ENCODE measurements at regions not wholly inside any gene's neighbourhood (a gene's known extent, or its start where the extent isn't known, plus 50 kb on each side); places are given as distances from the start of the nearest gene placed in this dataset.

DNA sequence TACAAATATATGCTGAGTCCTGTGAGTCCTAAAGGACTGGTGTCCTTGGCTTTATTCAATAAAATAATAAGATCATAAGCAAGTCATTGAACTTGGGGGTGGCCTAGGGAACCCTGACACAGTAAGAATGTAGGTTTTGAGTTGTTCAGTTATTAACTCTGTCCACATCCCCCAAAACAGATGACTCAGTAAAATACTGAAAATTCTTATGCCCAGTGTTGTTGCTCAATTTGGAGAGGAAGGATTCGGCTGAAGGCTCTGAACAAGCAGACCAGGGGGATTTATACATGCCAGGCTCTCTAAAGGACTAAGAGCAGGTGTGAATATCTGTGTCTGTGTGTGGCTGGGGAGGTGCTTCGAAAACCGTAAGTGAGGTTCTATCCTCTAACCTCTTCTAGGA, 173.7 kb downstream of the RMI1 start:
- TF ChIP-seq, protein P1, sequence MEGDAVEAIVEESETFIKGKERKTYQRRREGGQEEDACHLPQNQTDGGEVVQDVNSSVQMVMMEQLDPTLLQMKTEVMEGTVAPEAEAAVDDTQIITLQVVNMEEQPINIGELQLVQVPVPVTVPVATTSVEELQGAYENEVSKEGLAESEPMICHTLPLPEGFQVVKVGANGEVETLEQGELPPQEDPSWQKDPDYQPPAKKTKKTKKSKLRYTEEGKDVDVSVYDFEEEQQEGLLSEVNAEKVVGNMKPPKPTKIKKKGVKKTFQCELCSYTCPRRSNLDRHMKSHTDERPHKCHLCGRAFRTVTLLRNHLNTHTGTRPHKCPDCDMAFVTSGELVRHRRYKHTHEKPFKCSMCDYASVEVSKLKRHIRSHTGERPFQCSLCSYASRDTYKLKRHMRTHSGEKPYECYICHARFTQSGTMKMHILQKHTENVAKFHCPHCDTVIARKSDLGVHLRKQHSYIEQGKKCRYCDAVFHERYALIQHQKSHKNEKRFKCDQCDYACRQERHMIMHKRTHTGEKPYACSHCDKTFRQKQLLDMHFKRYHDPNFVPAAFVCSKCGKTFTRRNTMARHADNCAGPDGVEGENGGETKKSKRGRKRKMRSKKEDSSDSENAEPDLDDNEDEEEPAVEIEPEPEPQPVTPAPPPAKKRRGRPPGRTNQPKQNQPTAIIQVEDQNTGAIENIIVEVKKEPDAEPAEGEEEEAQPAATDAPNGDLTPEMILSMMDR (conservative IDR thresholded peaks at IDR 0.05) = no peak
- H3K27ac ChIP-seq = no peak overlapping the region

DNA sequence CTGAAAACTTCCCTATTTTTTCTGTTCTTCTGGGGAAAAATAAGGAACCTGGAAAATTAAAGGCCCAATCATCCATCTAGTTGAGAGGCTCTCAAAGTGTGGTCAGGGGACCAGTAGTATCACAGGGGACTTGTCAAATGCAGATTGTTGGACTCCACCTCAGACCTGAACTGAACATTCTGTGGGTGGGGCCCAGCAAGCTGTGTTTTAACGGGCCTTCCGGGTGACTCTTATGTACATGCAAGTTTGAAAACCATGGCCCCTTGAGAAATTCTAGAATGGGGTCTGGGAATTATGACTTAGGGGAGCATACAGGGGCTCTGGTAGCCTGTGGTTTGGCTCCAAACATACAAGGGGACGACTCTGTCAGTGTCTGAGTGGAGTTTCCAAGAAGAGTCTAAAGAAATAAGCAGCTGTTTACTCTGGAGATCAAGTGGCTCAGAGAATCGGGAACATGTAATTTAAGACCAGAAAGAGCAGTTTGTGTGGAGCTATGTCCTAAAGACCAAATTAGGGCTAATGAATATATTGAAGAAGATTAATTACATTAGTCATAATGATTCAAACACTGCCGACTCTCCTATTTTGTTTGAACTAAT, 177.4 kb downstream of the SLC28A3 start:
- TF ChIP-seq, protein P1 (conservative IDR thresholded peaks at IDR 0.05) = no peak
- no peak overlapping the region for H3K27ac ChIP-seq

DNA sequence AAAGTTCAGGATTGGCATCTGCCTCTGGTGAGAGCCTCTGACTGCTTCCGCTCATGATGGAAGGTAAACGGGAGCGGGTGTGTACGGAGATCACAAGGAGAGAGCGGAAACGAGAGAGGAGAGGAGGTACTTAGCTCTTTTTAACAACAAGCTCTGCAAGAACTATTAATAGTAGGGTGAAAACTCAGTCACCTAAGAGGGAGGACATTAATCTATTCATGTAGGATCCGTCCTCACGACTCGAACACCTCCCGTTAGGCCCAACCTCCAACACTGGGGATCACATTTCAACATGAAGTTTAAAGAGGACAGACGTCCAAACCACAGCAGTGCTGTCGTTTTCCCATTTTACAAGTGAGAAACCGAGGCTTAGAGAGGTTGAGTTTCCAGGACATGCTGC, 173.7 kb downstream of the SLC28A3 start:
- TF ChIP-seq, protein P1 (conservative IDR thresholded peaks at IDR 0.05) = no peak
- H3K27ac ChIP-seq = no peak overlapping the region

DNA sequence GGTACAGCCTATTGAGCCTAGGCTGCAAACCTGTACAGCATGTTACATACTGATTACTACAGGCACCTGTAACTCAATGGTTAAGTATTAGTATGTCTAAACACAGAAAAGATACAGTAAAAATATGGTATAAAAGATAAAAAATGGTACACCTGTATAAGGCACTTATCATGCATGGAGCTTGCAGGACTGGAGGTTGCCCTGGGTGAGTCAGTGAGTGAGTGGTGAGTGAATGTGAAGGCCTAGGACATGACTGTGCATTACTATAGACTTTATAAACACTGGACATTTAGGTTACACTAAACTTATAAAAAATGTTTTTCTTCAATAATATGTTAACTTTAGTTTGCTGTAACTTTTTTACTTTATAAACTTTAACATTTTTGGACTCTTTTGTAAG, 171.3 kb downstream of the SLC28A3 start:
- TF ChIP-seq, protein P1 (conservative IDR thresholded peaks at IDR 0.05) = no peak
- no peak overlapping the region for H3K27ac ChIP-seq

DNA sequence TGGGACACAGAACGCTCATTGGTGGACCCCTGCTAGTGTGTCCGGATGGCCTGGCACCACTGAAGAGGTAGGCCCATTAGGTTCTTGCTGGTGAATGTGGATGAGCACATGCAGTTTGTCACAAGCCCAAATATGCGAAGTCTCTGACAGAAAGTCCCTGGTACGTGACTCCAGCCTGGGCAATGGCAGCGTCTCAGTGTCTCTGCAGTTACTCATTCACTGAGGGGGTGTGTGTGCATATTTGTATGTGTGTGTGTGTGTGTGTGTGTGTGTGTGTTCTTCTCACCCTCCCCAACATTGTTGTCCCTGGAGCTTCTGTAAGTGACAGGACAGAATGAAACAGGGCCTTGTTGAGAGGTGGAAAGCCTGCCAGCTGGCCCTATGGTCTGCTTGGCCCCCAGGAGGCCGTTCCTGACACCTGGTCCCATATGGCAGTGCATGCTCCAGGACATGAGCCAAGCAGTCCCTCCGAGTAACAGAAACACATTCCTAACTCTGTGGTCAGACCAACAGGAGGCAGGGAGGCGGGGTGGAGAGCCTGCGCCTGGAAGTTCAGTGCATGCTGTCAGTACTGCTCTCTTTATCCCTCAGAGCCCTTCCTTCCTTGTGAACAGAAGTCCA, 169.9 kb downstream of the SLC28A3 start:
- H3K27ac ChIP-seq = no peak overlapping the region
- TF ChIP-seq, protein P1 (conservative IDR thresholded peaks at IDR 0.05) = no peak

DNA sequence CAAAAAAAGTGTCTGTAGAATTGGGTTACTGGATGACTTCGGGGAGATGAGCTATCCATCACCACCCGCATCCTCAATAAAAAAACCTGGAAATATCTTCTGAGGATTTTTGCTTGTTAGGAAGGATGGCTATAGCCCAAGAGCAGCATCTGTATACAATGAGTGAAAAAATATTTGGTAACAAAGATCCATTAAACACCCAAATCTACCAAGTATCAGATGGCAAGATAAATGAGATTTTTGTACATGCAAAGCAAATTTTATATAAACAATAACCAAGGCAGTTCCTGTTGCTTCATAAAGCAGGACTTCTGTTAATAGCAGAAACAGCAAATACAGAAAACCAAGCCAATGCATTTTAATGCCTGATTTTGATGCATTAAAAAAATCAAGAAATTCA, 166.6 kb downstream of the SLC28A3 start:
- TF ChIP-seq, protein P1 (conservative IDR thresholded peaks at IDR 0.05) = no peak
- no peak overlapping the region for H3K27ac ChIP-seq

DNA sequence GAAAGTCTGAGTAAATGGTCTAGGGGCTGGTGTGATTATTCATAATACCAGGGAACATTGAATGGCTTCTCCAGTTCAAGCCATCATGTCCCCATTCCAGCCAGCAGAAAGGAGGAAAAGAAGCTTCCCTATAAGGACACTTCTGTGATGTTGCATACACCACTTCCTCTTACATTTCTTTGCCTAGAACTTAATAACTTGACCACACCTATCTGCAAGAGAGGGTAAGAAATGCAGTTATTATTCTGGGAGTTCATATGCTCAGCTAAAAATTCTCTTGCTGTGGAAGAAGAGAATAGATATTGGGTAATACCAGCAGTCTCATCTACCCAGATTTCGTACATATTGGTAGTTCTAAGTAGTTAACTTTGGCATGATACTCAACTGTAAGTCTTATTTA, 166.1 kb downstream of the SLC28A3 start:
- TF ChIP-seq, protein P1 (conservative IDR thresholded peaks at IDR 0.05) = no peak
- H3K27ac ChIP-seq = no peak overlapping the region
